ENCODE measurements at regions not wholly inside any gene's neighbourhood (a gene's known extent, or its start where the extent isn't known, plus 50 kb on each side); places are given as distances from the start of the nearest gene placed in this dataset.

DNA sequence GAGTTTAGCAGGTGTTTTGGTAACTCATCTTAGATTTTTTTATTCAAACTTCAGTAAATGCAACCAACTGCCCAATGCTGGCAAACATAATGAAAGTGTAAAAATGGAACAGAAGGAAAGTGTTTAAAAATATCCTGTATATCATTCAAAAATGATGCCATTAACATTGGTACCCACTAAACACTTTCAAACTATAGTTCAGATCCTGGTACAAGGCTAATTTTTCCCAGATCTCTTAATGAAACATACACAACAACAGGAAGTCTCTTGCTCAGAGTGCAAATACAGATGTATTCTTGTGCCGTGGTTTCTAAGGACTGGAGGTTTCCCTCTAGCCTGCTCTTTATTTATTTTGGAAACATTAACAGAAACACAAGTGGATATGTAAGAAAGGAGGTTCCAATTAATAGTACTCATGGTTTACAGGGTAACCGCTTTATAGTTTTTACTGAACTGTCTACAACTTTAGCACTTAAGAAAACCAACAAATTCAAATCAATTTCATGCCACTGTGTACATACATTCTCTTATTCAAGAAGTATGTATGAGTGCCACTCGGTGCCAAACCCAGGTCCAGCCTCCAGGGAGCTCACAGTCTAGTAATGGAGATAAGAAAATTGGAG, 176.0 kb upstream of the AKR1E2 start (continued):
- TF ChIP-seq, protein P1, sequence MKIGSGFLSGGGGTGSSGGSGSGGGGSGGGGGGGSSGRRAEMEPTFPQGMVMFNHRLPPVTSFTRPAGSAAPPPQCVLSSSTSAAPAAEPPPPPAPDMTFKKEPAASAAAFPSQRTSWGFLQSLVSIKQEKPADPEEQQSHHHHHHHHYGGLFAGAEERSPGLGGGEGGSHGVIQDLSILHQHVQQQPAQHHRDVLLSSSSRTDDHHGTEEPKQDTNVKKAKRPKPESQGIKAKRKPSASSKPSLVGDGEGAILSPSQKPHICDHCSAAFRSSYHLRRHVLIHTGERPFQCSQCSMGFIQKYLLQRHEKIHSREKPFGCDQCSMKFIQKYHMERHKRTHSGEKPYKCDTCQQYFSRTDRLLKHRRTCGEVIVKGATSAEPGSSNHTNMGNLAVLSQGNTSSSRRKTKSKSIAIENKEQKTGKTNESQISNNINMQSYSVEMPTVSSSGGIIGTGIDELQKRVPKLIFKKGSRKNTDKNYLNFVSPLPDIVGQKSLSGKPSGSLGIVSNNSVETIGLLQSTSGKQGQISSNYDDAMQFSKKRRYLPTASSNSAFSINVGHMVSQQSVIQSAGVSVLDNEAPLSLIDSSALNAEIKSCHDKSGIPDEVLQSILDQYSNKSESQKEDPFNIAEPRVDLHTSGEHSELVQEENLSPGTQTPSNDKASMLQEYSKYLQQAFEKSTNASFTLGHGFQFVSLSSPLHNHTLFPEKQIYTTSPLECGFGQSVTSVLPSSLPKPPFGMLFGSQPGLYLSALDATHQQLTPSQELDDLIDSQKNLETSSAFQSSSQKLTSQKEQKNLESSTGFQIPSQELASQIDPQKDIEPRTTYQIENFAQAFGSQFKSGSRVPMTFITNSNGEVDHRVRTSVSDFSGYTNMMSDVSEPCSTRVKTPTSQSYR (CRISPR knock-in tag; IDR thresholded peaks at IDR 0.05): no peak
- TF ChIP-seq, protein P2, sequence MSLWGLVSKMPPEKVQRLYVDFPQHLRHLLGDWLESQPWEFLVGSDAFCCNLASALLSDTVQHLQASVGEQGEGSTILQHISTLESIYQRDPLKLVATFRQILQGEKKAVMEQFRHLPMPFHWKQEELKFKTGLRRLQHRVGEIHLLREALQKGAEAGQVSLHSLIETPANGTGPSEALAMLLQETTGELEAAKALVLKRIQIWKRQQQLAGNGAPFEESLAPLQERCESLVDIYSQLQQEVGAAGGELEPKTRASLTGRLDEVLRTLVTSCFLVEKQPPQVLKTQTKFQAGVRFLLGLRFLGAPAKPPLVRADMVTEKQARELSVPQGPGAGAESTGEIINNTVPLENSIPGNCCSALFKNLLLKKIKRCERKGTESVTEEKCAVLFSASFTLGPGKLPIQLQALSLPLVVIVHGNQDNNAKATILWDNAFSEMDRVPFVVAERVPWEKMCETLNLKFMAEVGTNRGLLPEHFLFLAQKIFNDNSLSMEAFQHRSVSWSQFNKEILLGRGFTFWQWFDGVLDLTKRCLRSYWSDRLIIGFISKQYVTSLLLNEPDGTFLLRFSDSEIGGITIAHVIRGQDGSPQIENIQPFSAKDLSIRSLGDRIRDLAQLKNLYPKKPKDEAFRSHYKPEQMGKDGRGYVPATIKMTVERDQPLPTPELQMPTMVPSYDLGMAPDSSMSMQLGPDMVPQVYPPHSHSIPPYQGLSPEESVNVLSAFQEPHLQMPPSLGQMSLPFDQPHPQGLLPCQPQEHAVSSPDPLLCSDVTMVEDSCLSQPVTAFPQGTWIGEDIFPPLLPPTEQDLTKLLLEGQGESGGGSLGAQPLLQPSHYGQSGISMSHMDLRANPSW (CRISPR knock-in tag; conservative IDR thresholded peaks at IDR 0.05; ENCODE audit: low read depth): no peak
- TF ChIP-seq, protein P3, sequence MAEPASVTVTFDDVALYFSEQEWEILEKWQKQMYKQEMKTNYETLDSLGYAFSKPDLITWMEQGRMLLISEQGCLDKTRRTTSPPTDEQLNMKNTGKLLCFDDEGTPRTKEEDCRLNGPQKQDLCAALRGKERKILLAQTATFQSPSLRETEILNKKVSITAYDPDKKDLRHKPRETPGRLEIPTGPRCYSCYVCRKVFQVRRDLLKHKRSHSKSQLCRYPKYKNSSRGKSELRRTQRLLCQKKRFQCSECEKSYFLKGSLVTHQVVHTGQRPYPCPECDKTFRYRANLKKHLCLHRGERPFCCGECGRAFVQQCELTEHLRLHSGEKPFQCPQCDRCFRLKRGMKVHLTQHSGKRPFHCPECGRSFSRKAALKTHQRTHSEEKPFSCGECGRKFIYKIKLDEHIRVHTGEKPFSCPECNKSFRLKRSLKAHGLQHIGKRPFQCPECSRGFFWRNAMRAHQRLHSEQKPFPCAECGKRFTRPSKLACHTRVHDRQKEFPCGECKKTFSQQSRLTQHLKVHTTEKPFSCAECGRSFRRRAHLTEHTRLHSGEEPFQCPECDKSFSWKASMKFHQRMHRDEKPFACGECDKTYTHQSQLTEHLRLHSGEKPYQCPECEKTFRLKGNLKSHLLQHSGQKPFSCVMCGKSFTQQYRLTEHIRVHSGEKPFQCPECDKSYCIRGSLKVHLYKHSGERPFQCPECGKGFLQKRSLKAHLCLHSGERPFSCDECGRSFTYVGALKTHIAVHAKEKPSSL (CRISPR knock-in tag; conservative IDR thresholded peaks at IDR 0.05): no peak

DNA sequence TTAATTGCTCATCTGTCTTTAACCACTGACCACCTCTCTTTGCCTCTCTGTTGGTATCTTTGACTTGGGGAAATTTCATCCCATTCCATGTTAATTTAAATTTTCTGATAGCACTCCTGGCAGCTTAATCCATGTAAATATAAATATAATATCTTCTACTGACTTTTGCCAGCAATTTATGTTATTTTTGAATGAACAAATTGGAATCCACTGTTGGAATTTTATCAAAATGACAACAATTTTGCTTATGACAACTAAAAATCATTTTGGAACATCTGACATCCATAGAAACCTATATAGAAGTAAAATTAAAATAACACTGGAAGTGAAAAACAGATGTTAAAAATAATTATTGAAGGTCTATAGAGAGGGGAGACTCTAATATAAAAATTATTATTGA, 176.5 kb upstream of the AKR1E2 start:
- H3K4me1 Mint-ChIP-seq: peaks cover 22% of the 10 kb centered on the region
- no peak for TF ChIP-seq GRHL2 (CRISPR knock-in tag; IDR thresholded peaks at IDR 0.05; ENCODE audit: insufficient replicate concordance, severe bottlenecking)
- TF ChIP-seq, protein P4, sequence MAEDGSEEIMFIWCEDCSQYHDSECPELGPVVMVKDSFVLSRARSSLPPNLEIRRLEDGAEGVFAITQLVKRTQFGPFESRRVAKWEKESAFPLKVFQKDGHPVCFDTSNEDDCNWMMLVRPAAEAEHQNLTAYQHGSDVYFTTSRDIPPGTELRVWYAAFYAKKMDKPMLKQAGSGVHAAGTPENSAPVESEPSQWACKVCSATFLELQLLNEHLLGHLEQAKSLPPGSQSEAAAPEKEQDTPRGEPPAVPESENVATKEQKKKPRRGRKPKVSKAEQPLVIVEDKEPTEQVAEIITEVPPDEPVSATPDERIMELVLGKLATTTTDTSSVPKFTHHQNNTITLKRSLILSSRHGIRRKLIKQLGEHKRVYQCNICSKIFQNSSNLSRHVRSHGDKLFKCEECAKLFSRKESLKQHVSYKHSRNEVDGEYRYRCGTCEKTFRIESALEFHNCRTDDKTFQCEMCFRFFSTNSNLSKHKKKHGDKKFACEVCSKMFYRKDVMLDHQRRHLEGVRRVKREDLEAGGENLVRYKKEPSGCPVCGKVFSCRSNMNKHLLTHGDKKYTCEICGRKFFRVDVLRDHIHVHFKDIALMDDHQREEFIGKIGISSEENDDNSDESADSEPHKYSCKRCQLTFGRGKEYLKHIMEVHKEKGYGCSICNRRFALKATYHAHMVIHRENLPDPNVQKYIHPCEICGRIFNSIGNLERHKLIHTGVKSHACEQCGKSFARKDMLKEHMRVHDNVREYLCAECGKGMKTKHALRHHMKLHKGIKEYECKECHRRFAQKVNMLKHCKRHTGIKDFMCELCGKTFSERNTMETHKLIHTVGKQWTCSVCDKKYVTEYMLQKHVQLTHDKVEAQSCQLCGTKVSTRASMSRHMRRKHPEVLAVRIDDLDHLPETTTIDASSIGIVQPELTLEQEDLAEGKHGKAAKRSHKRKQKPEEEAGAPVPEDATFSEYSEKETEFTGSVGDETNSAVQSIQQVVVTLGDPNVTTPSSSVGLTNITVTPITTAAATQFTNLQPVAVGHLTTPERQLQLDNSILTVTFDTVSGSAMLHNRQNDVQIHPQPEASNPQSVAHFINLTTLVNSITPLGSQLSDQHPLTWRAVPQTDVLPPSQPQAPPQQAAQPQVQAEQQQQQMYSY (CRISPR knock-in tag; IDR thresholded peaks at IDR 0.05): no peak
- H3K36me3 Mint-ChIP-seq: no peaks in the 10 kb centered on the region
- CTCF ChIA-PET: no interaction called here
- peaks cover 12% of the 10 kb centered on the region for H3K27me3 Mint-ChIP-seq (ENCODE audit: low read depth)
- POLR2A ChIA-PET: no interaction called here
- H3K9me3 Mint-ChIP-seq: 0 out of 2 replicates have a peak, but pooled peaks cover 3% of the 10 kb centered on the region
- ATAC-seq (no peak), DNase-seq (ENCODE audit: low spot score) (no peak)
- no peak overlapping the region for H3K4me3 Mint-ChIP-seq
- no peak overlapping the region for H3K27ac Mint-ChIP-seq

- Mint-ChIP-seq H3K27me3 (ENCODE audit: low read depth) (peaks cover 12% of the 10 kb centered on the region), H3K4me3 (no peak overlapping the region), H3K4me1 (peaks cover 19% of the 10 kb centered on the region), H3K27ac (no peak overlapping the region), H3K9me3 (0 out of 2 replicates have a peak, but pooled peaks cover 3% of the 10 kb centered on the region), H3K36me3 (no peaks in the 10 kb centered on the region)
- ChIA-PET POLR2A (no interaction called here), CTCF (no interaction called here)
- DNase-seq (ENCODE audit: low spot score): no peak
- ATAC-seq: no peak
- no peak for TF ChIP-seq MXD4 (CRISPR knock-in tag; IDR thresholded peaks at IDR 0.05; ENCODE audit: borderline replicate concordance)
- TF ChIP-seq FOXP1 (CRISPR knock-in tag; IDR thresholded peaks at IDR 0.05; ENCODE audit: borderline replicate concordance): no peak
- no peak for TF ChIP-seq ZNF396 (CRISPR knock-in tag; IDR thresholded peaks at IDR 0.05; ENCODE audit: borderline replicate concordance)
- TF ChIP-seq, protein P5, sequence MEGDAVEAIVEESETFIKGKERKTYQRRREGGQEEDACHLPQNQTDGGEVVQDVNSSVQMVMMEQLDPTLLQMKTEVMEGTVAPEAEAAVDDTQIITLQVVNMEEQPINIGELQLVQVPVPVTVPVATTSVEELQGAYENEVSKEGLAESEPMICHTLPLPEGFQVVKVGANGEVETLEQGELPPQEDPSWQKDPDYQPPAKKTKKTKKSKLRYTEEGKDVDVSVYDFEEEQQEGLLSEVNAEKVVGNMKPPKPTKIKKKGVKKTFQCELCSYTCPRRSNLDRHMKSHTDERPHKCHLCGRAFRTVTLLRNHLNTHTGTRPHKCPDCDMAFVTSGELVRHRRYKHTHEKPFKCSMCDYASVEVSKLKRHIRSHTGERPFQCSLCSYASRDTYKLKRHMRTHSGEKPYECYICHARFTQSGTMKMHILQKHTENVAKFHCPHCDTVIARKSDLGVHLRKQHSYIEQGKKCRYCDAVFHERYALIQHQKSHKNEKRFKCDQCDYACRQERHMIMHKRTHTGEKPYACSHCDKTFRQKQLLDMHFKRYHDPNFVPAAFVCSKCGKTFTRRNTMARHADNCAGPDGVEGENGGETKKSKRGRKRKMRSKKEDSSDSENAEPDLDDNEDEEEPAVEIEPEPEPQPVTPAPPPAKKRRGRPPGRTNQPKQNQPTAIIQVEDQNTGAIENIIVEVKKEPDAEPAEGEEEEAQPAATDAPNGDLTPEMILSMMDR (IDR thresholded peaks at IDR 0.05): no peak
- TF ChIP-seq, protein P6, sequence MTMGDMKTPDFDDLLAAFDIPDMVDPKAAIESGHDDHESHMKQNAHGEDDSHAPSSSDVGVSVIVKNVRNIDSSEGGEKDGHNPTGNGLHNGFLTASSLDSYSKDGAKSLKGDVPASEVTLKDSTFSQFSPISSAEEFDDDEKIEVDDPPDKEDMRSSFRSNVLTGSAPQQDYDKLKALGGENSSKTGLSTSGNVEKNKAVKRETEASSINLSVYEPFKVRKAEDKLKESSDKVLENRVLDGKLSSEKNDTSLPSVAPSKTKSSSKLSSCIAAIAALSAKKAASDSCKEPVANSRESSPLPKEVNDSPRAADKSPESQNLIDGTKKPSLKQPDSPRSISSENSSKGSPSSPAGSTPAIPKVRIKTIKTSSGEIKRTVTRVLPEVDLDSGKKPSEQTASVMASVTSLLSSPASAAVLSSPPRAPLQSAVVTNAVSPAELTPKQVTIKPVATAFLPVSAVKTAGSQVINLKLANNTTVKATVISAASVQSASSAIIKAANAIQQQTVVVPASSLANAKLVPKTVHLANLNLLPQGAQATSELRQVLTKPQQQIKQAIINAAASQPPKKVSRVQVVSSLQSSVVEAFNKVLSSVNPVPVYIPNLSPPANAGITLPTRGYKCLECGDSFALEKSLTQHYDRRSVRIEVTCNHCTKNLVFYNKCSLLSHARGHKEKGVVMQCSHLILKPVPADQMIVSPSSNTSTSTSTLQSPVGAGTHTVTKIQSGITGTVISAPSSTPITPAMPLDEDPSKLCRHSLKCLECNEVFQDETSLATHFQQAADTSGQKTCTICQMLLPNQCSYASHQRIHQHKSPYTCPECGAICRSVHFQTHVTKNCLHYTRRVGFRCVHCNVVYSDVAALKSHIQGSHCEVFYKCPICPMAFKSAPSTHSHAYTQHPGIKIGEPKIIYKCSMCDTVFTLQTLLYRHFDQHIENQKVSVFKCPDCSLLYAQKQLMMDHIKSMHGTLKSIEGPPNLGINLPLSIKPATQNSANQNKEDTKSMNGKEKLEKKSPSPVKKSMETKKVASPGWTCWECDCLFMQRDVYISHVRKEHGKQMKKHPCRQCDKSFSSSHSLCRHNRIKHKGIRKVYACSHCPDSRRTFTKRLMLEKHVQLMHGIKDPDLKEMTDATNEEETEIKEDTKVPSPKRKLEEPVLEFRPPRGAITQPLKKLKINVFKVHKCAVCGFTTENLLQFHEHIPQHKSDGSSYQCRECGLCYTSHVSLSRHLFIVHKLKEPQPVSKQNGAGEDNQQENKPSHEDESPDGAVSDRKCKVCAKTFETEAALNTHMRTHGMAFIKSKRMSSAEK (CRISPR knock-in tag; IDR thresholded peaks at IDR 0.05; ENCODE audit: borderline replicate concordance): no peak
- no peak for TF ChIP-seq RORB (CRISPR knock-in tag; IDR thresholded peaks at IDR 0.05)
- TF ChIP-seq NR3C1 (CRISPR knock-in tag; conservative IDR thresholded peaks at IDR 0.05; ENCODE audit: low read depth): no peak
- no peak for TF ChIP-seq TCF7 (CRISPR knock-in tag; IDR thresholded peaks at IDR 0.05; ENCODE audit: low read depth)
- TF ChIP-seq KAT7 (CRISPR knock-in tag; IDR thresholded peaks at IDR 0.05; ENCODE audit: borderline replicate concordance): no peak
Measured at GRCh38 chr10:4648999-4649398, 177.0 kb upstream of the AKR1E2 start.
